Dermis microvascular lymphatic vessel endothelial cell (primary cell): ENCODE measurements at regions not wholly inside any gene's neighbourhood (a gene's known extent, or its start where the extent isn't known, plus 50 kb on each side); places are given as distances from the start of the nearest gene placed in this dataset.

ENCODE experiments used
- DNase-seq, 2 donors: peaks; one replicate each; pipeline versions ENCODE4 v3.0.0 to v3.0.0-alpha.2; 2010; ENCODE audit warnings: low read depth in 2 of 2

- DNase-seq: peak in 1 of 2 donors; percentile 57
Observed at GRCh38 chr3:99542767-99543518, 95.5 kb upstream of the COL8A1 start.

- no peak for DNase-seq
Observed at GRCh38 chr3:99541181-99541580, 97.2 kb upstream of the COL8A1 start.

DNA sequence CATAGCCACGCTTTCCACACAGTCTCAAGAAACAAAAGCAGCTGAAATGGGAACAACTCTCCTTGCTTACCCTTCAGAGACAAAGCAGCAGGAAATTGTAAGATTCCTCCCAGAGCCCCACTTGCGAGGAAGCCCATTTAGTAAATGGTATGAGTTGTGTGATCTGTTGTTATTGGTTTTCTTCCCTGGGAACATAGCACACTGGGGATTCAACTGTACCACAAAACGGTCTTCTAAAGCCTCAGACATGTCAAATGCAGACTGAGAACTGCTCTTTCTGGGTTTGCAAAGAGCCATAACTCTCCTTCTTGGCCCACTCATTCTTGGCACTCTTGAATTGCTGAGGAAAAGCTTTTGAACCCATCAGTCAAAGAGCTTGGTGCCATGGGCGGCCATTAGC lies 101.0 kb upstream of the COL8A1 start:
- DNase-seq: no peak

DNA sequence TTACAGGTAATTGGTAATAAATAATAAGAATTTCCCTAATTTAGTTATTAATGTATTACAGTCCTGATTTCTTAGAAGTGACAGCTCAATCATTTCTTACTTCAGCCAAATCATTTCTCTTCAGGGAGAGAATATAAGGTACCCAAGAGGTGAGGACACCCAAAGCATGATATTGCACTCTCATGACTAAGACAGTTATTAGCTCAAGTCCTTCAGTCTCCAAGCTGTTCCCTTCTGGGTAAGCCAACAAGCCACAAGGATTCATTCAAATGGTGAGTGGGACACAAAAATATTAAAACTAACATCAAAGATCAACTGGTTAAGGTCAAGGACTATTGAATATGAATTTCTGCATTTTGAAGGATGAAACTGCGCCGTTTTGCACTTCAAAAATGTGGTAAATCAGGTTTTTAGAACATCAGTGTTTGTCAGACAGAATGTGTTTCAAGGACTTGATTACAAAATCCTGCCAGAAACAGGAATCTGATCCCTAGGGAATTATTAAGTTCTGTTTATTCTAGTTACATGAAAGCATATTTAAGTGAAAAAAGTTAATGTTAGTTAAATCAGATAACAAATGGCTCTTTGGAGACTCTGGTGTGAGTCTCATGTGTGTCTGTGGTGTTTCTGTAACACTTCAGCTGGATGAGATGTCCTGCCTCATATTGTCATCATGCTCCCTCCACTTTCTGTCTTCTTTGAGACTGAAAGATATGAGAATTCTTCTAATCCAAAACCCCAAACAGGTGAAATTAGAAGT lies 101.7 kb upstream of the COL8A1 start:
- DNase-seq: no peak

DNA sequence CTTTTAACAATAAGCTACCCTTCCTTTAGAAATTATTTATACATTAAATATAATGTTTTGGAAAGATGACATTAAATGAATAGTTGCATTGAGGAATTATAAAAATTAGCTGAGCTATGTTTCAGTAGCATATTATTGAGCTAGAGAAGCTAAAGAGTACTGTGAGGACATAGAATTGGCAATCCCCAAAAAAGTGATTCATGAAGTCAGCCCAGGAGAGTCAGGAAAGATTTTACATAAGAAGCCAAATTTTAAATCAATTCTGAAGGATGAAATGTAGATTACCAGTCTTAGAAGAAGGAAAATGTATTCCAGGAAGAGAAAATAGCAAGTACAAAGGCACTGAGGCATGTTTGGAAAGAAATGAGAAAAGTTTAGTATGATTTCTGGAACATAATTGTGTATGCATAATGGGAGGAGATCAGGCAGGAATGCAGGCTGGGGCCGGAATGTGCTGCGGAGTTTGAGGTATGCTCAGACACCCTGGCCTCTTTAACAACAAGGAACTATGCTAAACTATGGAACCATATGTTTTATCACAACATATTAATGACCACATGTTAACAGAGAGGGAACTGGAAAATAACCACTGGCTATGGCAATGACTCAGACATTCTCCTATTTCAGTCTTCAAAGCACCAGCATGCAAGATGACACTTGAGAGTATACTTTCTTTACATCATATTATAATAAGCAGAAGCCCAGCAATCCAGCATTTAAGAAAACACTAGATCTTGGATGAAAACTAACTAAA lies 103.3 kb upstream of the COL8A1 start:
- peak in 1 of 2 donors; percentile 48 for DNase-seq

GRCh38 chr3:99532246-99532645 lies 106.1 kb upstream of the COL8A1 start:
- DNase-seq: peak; percentile 65 to 87

DNA sequence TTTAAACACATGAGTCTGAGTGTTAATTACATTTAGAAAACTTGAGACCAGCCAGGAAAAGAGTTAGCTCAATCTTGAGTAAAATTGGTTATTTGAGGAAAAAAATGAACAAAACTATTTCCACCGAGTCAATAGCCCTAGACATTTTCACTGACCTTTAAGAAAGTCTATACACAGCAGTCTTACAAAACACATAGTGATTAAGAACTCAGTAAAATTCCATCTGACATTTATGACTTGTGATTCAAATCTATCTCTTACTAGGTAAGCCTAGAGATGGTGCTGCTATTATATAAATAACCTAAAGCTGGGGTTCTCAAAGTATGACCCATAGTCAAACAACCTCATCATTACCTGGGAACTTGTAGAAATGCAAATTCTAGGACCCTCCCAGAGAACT lies 109.1 kb upstream of the COL8A1 start:
- no peak for DNase-seq

GRCh38 chr3:99526921-99527320 lies 111.5 kb upstream of the COL8A1 start:
- peak in 1 of 2 donors; percentile 14 for DNase-seq

- DNase-seq: no peak
Observed at GRCh38 chr3:99524559-99524958, 113.8 kb upstream of the COL8A1 start.

GRCh38 chr3:99523431-99524127 lies 114.8 kb upstream of the COL8A1 start:
- peak in 1 of 2 donors; percentile 23 for DNase-seq

DNA sequence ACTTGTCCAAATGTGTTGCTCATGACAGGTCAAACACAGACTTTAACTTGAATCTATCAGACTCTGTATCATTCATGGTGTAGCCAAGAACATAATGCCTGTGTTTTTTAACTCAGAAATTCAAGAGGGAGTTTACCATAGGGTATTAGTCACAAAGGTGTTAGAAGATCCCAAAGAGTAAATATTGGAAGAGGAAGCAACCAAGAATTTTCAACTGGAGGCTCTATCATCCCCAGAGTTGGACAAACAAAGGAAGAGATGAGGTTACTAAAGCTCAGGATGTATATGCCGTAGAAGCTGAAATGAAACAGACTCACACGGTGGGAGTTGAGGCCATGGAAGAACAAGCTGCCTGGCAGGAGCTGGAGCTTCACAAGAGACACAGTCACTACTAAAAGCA lies 116.2 kb upstream of the COL8A1 start:
- DNase-seq: no peak

GRCh38 chr3:99521551-99521950 lies 116.8 kb upstream of the COL8A1 start:
- no peak for DNase-seq

DNA sequence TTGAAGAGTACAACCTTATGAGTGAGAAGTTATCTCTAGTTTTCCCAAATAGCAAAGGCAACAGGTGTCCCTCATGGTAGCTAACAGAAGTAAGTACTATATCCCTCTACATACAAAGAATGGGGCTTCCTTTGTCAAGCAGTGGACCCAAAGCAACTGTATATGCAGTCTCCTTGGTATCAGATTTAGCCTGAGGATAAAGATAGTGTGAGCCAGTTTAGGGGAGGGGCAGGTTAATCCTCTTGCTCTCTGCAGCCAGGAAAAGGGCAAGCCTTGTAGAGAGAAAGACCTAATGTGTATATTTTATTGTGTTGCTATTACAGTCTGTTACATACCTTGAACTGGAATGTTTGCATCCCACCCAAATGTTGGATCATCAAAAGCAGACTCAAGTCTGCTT lies 117.9 kb upstream of the COL8A1 start:
- no peak for DNase-seq

- DNase-seq: no peak
Observed at GRCh38 chr3:99516936-99517335, 121.5 kb upstream of the COL8A1 start.

DNA sequence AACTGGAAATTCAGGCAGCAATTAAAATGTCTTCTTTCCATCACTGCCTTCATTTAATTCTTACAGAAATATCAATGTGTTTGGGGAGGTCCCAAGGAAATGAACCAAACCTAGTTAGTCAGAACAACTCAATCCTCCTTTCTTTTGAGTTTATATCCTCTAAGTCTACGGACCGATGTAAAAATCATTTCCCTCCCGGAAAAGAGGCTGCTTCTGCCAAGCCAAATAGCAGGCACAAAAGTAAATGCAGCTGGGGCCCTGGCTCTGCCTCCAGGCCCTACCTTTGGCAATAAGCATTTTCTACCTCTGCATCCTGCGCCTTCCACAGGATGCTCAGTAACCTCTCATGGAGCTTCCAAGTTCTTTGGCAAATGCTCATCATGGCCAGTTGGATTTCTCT lies 122.5 kb upstream of the COL8A1 start:
- peak in 1 of 2 donors; percentile 74 for DNase-seq

DNA sequence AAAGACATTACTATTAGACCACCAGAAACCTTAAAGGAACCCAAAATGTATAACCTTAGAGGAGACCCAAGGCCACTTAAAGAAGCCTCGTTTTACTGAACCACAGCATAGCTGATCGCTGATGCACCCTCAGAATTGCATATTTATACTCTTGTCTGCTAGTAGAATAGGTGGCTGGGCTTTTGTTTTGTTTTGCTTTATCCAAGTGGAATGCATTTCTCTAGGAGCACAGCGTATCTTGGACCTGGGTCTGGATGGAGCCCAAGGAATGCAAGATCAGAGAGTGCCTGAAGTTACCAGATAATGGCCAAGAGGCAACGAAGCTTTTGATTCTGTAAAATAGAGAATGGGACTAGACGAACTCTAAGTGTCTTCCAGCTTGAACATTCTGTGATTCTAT lies 129.2 kb upstream of the COL8A1 start:
- DNase-seq: no peak

DNA sequence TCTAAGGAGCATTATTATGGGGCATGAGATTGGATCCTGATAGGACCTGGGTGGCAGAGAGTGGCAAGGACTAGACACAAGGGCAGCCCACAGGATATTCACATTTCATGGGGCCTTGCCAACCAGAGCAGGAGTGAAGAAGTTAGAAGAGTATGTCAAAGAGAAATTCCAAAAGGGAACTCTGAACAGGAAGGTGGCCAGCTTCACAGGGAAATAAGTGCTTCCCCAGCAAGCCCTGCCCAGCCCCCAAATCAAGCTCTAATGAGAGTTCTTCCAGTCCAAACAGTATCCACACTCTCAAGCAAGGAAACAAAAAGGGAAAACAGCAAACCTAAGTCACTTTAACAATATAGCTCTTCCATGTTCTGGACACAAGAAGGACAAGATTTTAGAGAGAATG lies 130.2 kb upstream of the COL8A1 start:
- peak in 1 of 2 donors; percentile 10 for DNase-seq

GRCh38 chr3:99505646-99506269 lies 132.6 kb upstream of the COL8A1 start:
- DNase-seq: no peak

DNA sequence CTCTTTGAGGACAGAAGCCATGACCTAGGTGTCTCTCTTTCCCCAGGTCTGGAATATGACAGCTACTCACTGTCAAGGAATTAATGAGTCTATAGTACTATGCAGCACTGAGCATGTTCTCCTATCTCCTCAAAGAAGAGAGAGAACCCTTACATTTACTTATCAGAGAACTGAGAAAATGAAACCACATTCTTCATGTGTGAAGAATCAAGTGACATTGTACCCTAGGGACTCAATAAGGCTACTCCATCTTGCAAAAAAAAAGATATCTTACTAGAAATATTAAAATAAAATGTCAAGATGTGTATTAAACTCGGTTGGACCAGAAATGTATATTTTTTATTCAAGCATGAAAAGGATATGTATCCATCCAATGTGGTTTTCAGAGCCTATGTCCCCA lies 133.2 kb upstream of the COL8A1 start:
- no peak for DNase-seq

DNA sequence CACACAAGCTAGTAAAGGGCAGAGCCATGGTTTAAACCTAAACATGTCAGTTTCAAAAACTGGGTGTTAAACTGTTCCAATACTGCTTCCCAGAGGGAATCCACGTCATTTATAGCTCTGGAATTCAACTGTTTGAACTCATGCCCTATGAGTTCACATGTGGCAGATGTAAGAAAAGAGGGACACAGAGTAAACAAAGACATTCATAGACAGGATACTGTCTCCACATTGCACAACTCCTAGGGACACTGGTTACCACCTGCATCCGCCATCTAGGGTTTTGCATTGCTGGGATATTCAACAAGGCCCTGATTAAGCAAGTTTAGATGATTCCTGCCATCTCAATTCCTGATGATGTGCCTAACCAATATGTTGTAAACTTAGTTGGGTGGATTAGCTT lies 134.1 kb upstream of the COL8A1 start:
- DNase-seq: peak; percentile 22 to 87

- peak in 1 of 2 donors; percentile 39 for DNase-seq
Observed at GRCh38 chr3:99503350-99503749, 135.0 kb upstream of the COL8A1 start.
